ENCODE measurements at regions not wholly inside any gene's neighbourhood (a gene's known extent, or its start where the extent isn't known, plus 50 kb on each side); places are given as distances from the start of the nearest gene placed in this dataset.

GRCh38 chr3:107946700-107947099 lies 144.1 kb downstream of the CD47 start:
- no peak for TF ChIP-seq FOSL1 (IDR thresholded peaks at IDR 0.05; ENCODE audit: insufficient read depth, low read depth, low read length)
- TF ChIP-seq HDAC6 (IDR thresholded peaks at IDR 0.05; ENCODE audit: low read depth, low read length) = no peak
- peak in 2 of 3 experiments; percentile 13 to 41; a peak in 2 of 4 replicates for TF ChIP-seq CTCF (IDR thresholded peaks at IDR 0.05; ENCODE audit: control extremely low read depth in 1 of 3, insufficient read depth in 1 of 3, low read depth in 1 of 3, low read length in 3 of 3)
- 0 out of 4 replicates have a peak, but pooled peaks of 1 of the 2 experiments have one; percentile 9 for TF ChIP-seq RAD21 (IDR thresholded peaks at IDR 0.05 in 1 of 2, conservative IDR thresholded peaks at IDR 0.05 in 1 of 2; ENCODE audit: low read depth in 2 of 2, low read length in 2 of 2)
- H3K27ac ChIP-seq (ENCODE audit: low read depth, low read length) = no peak overlapping the region
- no peaks in the 10 kb centered on the region for H3K9me3 ChIP-seq (ENCODE audit: insufficient read depth in 2 of 2, low read depth in 1 of 2, low read length in 1 of 2)
- no peak overlapping the region for H4K8ac ChIP-seq (ENCODE audit: extremely low read depth, insufficient read depth, low read length)
- H3K18ac ChIP-seq (ENCODE audit: extremely low read depth, low read length) = no peak overlapping the region
- no peaks in the 10 kb centered on the region for H3K79me1 ChIP-seq (ENCODE audit: low read depth, low read length)
- H3K79me2 ChIP-seq (ENCODE audit: control insufficient read depth in 1 of 2, insufficient read depth in 2 of 2, low read length in 2 of 2) = no peaks in the 10 kb centered on the region
- DNase-seq (ENCODE audit: low read depth in 1 of 2, low spot score in 2 of 2) = no peak
- H4K5ac ChIP-seq (ENCODE audit: insufficient read length, low read depth, low read length) = no peak overlapping the region
- CTCF ChIA-PET (ENCODE audit: partially characterized antibody) = interaction anchor here (0.8 to 1.4 kb wide), 6 partner anchors 9 to 61 kb away, joined by 3 to 6 read pairs (median 4); no protein-coding TSS in a partner anchor
- no peaks in the 10 kb centered on the region for H3K36me3 ChIP-seq (ENCODE audit: control insufficient read depth in 2 of 4, insufficient read depth in 4 of 4, low read length in 3 of 4)
- no peak overlapping the region for H2AFZ ChIP-seq (ENCODE audit: low read length)
- peaks cover 0 to 1% (median 0%) of the 10 kb centered on the region in 4 experiments; a peak in 1 of 7 replicates for H3K27me3 ChIP-seq (replicated peaks in 1 of 4; ENCODE audit: control insufficient read depth in 3 of 4, extremely low read depth in 1 of 4, insufficient read depth in 3 of 4, low read length in 3 of 4)
- H2BK15ac ChIP-seq (ENCODE audit: low read length) = no peak overlapping the region
- H2BK20ac ChIP-seq (ENCODE audit: low read length) = no peak overlapping the region
- H2BK12ac ChIP-seq (ENCODE audit: low read depth, low read length) = no peak overlapping the region
- no peak overlapping the region for H3K4me2 ChIP-seq (ENCODE audit: insufficient read depth in 1 of 2, low read depth in 2 of 2, low read length in 2 of 2)
- no peak overlapping the region for H3K4me3 ChIP-seq (ENCODE audit: extremely low read depth in 1 of 4, insufficient read depth in 2 of 4, low read depth in 3 of 4, low read length in 4 of 4)
- POLR2A ChIA-PET (ENCODE audit: partially characterized antibody) = no interaction called here
- H3K4me1 ChIP-seq (replicated peaks in 1 of 4; ENCODE audit: control insufficient read depth in 3 of 4, insufficient read depth in 4 of 4, low read length in 3 of 4) = no peaks in the 10 kb centered on the region; a peak in 1 of 7 replicates
- no peak overlapping the region for H4K91ac ChIP-seq (replicated peaks; ENCODE audit: insufficient read length, low read length)
- FAIRE-seq = no peak
- H3K23me2 ChIP-seq (ENCODE audit: low read depth, low read length) = no peaks in the 10 kb centered on the region
- no peak overlapping the region for H3K14ac ChIP-seq (ENCODE audit: insufficient read length)
- H3K56ac ChIP-seq (replicated peaks; ENCODE audit: insufficient read length, low read depth, low read length) = no peak overlapping the region
- no peak overlapping the region for H2BK5ac ChIP-seq (ENCODE audit: low read depth, low read length)
- no peak overlapping the region for H3K9ac ChIP-seq (replicated peaks in 1 of 4; ENCODE audit: extremely low read depth in 1 of 4, low read depth in 3 of 4, low read length in 3 of 4)
- no peak overlapping the region for H2BK120ac ChIP-seq (replicated peaks; ENCODE audit: low read depth, low read length)
- H2AK5ac ChIP-seq (ENCODE audit: low read depth, low read length) = no peak overlapping the region
- 82% methylated on average over 1 of the region's 1 CpG; no CpG with 5 or more reads in 1 of the 2 experiments for WGBS, 2 experiments (ENCODE audit: extremely low coverage in 1 of 2, insufficient coverage in 1 of 2, insufficient read length in 1 of 2, insufficient replicate concordance in 2 of 2, low coverage in 1 of 2, low lambda C conversion rate in 2 of 2, missing lambda C conversion rate in 1 of 2)
- no peak overlapping the region for H3K4ac ChIP-seq (replicated peaks; ENCODE audit: insufficient read length, low read depth, low read length)
- H3K23ac ChIP-seq (ENCODE audit: insufficient read length) = no peak overlapping the region
- no peaks in the 10 kb centered on the region for H4K20me1 ChIP-seq (replicated peaks in 1 of 2; ENCODE audit: control insufficient read depth in 1 of 2, insufficient read depth in 2 of 2, low read length in 2 of 2)
